ENCODE measurements at regions not wholly inside any gene's neighbourhood (a gene's known extent, or its start where the extent isn't known, plus 50 kb on each side); places are given as distances from the start of the nearest gene placed in this dataset.
A peak's percentile ranks its signal among the peaks of the same experiment; 100 is the strongest.

- DNase-seq, result no peak
Observed at GRCh38 chr1:184813528-184814089, 59.0 kb upstream of the EDEM3 start.

GRCh38 chr1:184811439-184812111, 56.9 kb upstream of the EDEM3 start:
- no peak for DNase-seq

DNA sequence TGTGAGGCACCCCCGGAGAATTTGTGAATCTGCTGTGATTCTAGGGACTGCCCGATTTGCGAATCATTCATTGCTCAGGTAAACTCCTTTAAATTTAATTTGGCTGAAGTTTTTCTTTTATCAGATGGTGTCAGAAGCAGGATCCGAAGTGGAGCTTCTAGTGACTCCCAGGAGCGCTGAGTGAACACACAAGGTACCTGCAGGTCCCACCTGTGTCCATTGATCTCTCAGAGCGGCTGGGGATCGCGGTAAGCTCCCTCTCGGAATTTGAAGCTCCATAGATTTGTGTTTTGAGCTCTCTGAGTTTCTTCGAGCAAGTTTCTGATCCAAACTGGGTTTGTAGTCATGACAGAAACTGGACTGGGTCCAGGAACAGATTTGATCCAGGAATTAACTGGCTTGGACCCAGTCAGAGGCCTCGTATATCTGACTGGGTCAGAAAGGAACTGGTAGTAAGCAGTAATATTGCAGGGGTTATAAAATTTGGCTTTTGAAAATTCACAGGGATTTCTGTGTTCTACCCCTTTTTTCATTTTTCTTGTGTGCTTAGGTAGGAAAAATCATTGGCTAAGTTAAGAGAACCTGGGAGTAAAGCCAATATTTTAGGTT, 56.2 kb upstream of the EDEM3 start:
- no peak for DNase-seq

GRCh38 chr1:184806296-184806721, 51.7 kb upstream of the EDEM3 start:
- no peak for DNase-seq

DNA sequence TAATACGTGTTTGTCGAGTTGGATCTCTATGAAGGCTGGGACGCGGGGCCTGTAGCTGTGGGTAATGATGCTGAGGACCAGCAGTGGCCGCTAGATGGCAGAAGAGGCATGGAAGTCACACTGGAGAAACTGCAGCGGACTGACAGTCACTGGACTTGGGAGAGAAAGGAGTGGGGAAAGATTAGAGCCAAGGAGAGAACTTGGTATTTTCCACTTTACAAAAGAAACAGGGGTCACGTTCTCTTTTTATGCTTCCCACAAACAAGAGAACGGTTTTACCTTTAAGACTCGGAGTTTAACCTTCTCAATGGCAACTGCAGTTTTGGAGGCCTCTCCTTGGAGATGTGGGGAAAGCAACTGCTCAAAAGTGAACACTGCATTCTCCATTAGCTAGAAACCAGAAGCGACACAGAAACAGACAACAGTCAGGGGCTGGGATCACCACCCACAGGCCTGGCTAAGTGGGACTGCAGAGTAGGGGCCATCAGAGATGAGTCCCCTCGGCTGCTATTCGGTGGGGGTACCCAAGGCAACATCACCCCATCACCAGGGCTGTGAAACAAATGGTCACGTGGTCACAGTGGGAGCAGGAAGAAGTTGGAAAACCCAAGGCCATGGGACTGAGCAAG, 51.1 kb upstream of the EDEM3 start:
- peak; percentile 76 to 80 for DNase-seq
